Loucy (cell line): ENCODE measurements at regions not wholly inside any gene's neighbourhood (a gene's known extent, or its start where the extent isn't known, plus 50 kb on each side); places are given as distances from the start of the nearest gene placed in this dataset.

Experiments
- H2AFZ ChIP-seq: fragments of 200-600 bp; sonication (generic); 2 replicates; pipeline ENCODE4 v1.6.0; 2016; ENCODE audit warnings: antibody characterized with exemption, mild to moderate bottlenecking, low read length, moderate library complexity
- H3F3A ChIP-seq: fragments of 200-600 bp; 2 replicates; pipeline ENCODE4 v1.6.0; 2016; ENCODE audit warnings: antibody characterized with exemption, low read depth, mild to moderate bottlenecking
- H3K27me3 ChIP-seq: fragments of 200-600 bp; sonication (generic); 2 replicates; pipeline ENCODE4 v1.6.1; 2014; ENCODE audit warnings: low read length, mild to moderate bottlenecking; ENCODE audit not compliant: insufficient read depth, poor library complexity, severe bottlenecking
- H3K36me3 ChIP-seq: fragments of 200-600 bp; sonication (generic); 2 replicates; pipeline ENCODE4 v1.6.1; 2016; ENCODE audit warnings: low read length; ENCODE audit not compliant: insufficient read depth
- H3K4me1 ChIP-seq: fragments of 200-600 bp; sonication (generic); 2 replicates; pipeline ENCODE4 v1.5.1; 2014; ENCODE audit warnings: low read length, mild to moderate bottlenecking; ENCODE audit not compliant: insufficient read depth, poor library complexity, severe bottlenecking
- H3K4me2 ChIP-seq: fragments of 200-600 bp; sonication (generic); 2 replicates; pipeline ENCODE4 v1.6.0; 2014; ENCODE audit warnings: antibody characterized with exemption, low read length, low read depth, mild to moderate bottlenecking; ENCODE audit not compliant: poor library complexity, severe bottlenecking
- H3K4me3 ChIP-seq: fragments of 200-600 bp; sonication (generic); 2 replicates; pipeline ENCODE4 v1.5.1; 2014; ENCODE audit warnings: low read length, mild to moderate bottlenecking, mixed read lengths; ENCODE audit not compliant: poor library complexity, severe bottlenecking
- H3K79me2 ChIP-seq: fragments of 200-600 bp; sonication (generic); 2 replicates; pipeline ENCODE4 v1.6.1; 2014; ENCODE audit warnings: low read length; ENCODE audit not compliant: insufficient read depth
- H3K9ac ChIP-seq: fragments of 200-600 bp; sonication (generic); 2 replicates; pipeline ENCODE4 v1.6.0; 2014; ENCODE audit warnings: mild to moderate bottlenecking, low read depth, low read length, moderate library complexity; ENCODE audit not compliant: poor library complexity, severe bottlenecking
- H3K9me2 ChIP-seq: fragments of 200-600 bp; sonication (generic); replicated peaks from 2 replicates; pipeline ENCODE4 v1.6.1; 2016; ENCODE audit warnings: low read depth, low read length, mixed read lengths
- H3K9me3 ChIP-seq: fragments of 200-600 bp; sonication (generic); 2 replicates; pipeline ENCODE4 v1.6.1; 2014; ENCODE audit warnings: mild to moderate bottlenecking, antibody characterized with exemption, low read length, low read depth; ENCODE audit not compliant: insufficient read depth
- H4K20me1 ChIP-seq: fragments of 200-600 bp; sonication (generic); 2 replicates; pipeline ENCODE4 v1.6.0; 2014; ENCODE audit warnings: antibody characterized with exemption, low read length, mild to moderate bottlenecking; ENCODE audit not compliant: insufficient read depth, poor library complexity, severe bottlenecking
- CTCF ChIP-seq: fragments of 200-600 bp; sonication (generic); conservative IDR thresholded peaks from 2 replicates; pipeline ENCODE4 v1.5.1; 2014; ENCODE audit warnings: mild to moderate bottlenecking, antibody characterized with exemption, low read length
- EZH2phosphoT487 ChIP-seq: fragments of 200-600 bp; IDR thresholded peaks from 2 replicates; pipeline ENCODE4 v1.6.1; 2018; ENCODE audit warnings: antibody characterized with exemption, mild to moderate bottlenecking, moderate library complexity, borderline replicate concordance

GRCh38 chr12:86349196-86349595, 93.0 kb upstream of the MGAT4C start:
- no peaks in the 10 kb centered on the region for H3K36me3 ChIP-seq
- no peak overlapping the region for H3K4me2 ChIP-seq
- no peaks in the 10 kb centered on the region for H3K9me2 ChIP-seq
- no peaks in the 10 kb centered on the region for H3F3A ChIP-seq
- no peaks in the 10 kb centered on the region for H4K20me1 ChIP-seq
- no peak overlapping the region for H3K9ac ChIP-seq
- H3K79me2 ChIP-seq = no peaks in the 10 kb centered on the region
- peak overlapping the region; percentile 57; the same call in 1 of the 2 replicates for H2AFZ ChIP-seq
- TF ChIP-seq EZH2phosphoT487 (no peak), CTCF (no peak)
- no peak overlapping the region for H3K4me3 ChIP-seq
- no peaks in the 10 kb centered on the region for H3K27me3 ChIP-seq
- no peaks in the 10 kb centered on the region for H3K9me3 ChIP-seq
- H3K4me1 ChIP-seq = no peaks in the 10 kb centered on the region

GRCh38 chr12:86333955-86334522, 77.8 kb upstream of the MGAT4C start:
- no peaks in the 10 kb centered on the region for H3F3A ChIP-seq
- H3K79me2 ChIP-seq = no peaks in the 10 kb centered on the region
- no peaks in the 10 kb centered on the region for H3K36me3 ChIP-seq
- no peaks in the 10 kb centered on the region for H3K4me1 ChIP-seq
- no peaks in the 10 kb centered on the region for H3K27me3 ChIP-seq
- H4K20me1 ChIP-seq = no peaks in the 10 kb centered on the region
- no peak overlapping the region for H3K4me2 ChIP-seq
- no peak overlapping the region for H3K9ac ChIP-seq
- no peaks in the 10 kb centered on the region for H3K9me2 ChIP-seq
- no peak for TF ChIP-seq EZH2phosphoT487
- no peak for TF ChIP-seq CTCF
- no peak overlapping the region for H2AFZ ChIP-seq
- H3K9me3 ChIP-seq = no peaks in the 10 kb centered on the region
- no peak overlapping the region for H3K4me3 ChIP-seq

- Histone ChIP-seq H3K27me3 (no peaks in the 10 kb centered on the region), H3F3A (no peaks in the 10 kb centered on the region), H3K9me3 (no peaks in the 10 kb centered on the region), H3K4me2 (no peak overlapping the region), H4K20me1 (no peaks in the 10 kb centered on the region), H3K79me2 (no peaks in the 10 kb centered on the region), H3K9me2 (no peaks in the 10 kb centered on the region), H2AFZ (no peak overlapping the region), H3K4me3 (no peak overlapping the region), H3K36me3 (no peaks in the 10 kb centered on the region), H3K9ac (no peak overlapping the region), H3K4me1 (no peaks in the 10 kb centered on the region)
- TF ChIP-seq CTCF = no peak
- no peak for TF ChIP-seq EZH2phosphoT487
Measured at GRCh38 chr12:86331457-86331856, 75.3 kb upstream of the MGAT4C start.
